K562 (cell line): ENCODE measurements at regions not wholly inside any gene's neighbourhood (a gene's known extent, or its start where the extent isn't known, plus 50 kb on each side); places are given as distances from the start of the nearest gene placed in this dataset.

Source experiments
- BRCA1 ChIP-seq, 2 experiments: fragments of 450-650 bp in 1 of 2; sonication (generic) in 1 of 2; formaldehyde crosslinking in 1 of 2; IDR thresholded peaks; 2 replicates each; pipeline versions ENCODE4 v1.5.0 to v1.6.1; 2017 to 2020; ENCODE audit warnings: mild to moderate bottlenecking in 1 of 2, missing genetic modification reagents in 1 of 2
- FOXM1 ChIP-seq, 2 experiments: fragments of 450-650 bp in 1 of 2; sonication (generic) in 1 of 2; formaldehyde crosslinking in 1 of 2; IDR thresholded peaks; 2 replicates each; pipeline versions ENCODE4 v1.6.1 to v1.9.0; 2017 to 2022; ENCODE audit warnings: low read depth in 2 of 2, mild to moderate bottlenecking in 2 of 2, missing genetic modification reagents in 1 of 2, moderate library complexity in 1 of 2
- HNRNPL ChIP-seq: fragments of 200-400 bp; formaldehyde crosslinking; IDR thresholded peaks from 2 replicates; pipeline ENCODE4 v1.6.1; 2017; ENCODE audit warnings: low read depth, mild to moderate bottlenecking, low read length
- NR1H2 ChIP-seq: sonication (generic); formaldehyde crosslinking; IDR thresholded peaks from 2 replicates; pipeline ENCODE4 v1.4.0; 2020; ENCODE audit warnings: mild to moderate bottlenecking, missing genetic modification reagents
- POLR2A ChIP-seq: fragments of 450-650 bp; conservative IDR thresholded peaks from 2 replicates; pipeline ENCODE4 v1.6.1; 2016
- POLR2AphosphoS5 ChIP-seq: IDR thresholded peaks from 2 replicates; pipeline ENCODE4 v1.6.1; 2011; ENCODE audit warnings: mild to moderate bottlenecking, low read depth, low read length, moderate library complexity; ENCODE audit not compliant: control insufficient read depth, insufficient read depth
- SRF ChIP-seq, 2 experiments: fragments of 250-450, 450-650 bp in 1 of 2; sonication (Bioruptor Pico) in 1 of 2; sonication (generic) in 1 of 2; formaldehyde crosslinking; IDR thresholded peaks; 2 replicates each; pipeline versions ENCODE4 v1.5.0 to v1.5.1; 2020 to 2022; ENCODE audit warnings: mild to moderate bottlenecking in 1 of 2, missing genetic modification reagents in 1 of 2
- TBL1XR1 ChIP-seq, 2 experiments: IDR thresholded peaks; 2 replicates each; pipeline ENCODE4 v1.6.1; 2012; ENCODE audit warnings: improper control_type of control experiment in 2 of 2, low read length in 2 of 2, mild to moderate bottlenecking in 1 of 2
- TF ChIP-seq, protein P1 (sequence below), 3 experiments: IDR thresholded peaks in 2 of 3; conservative IDR thresholded peaks in 1 of 3; 2 replicates each; pipeline ENCODE4 v1.5.1; 2011 to 2012; ENCODE audit warnings: low read length in 3 of 3, mild to moderate bottlenecking in 3 of 3, control low read depth in 2 of 3, improper control_type of control experiment in 1 of 3, inconsistent platforms in 1 of 3, low read depth in 1 of 3, mixed read lengths in 1 of 3, moderate library complexity in 1 of 3; ENCODE audit not compliant: insufficient read depth in 2 of 3
- TF ChIP-seq, protein P2 (sequence below): fragments of 450-650 bp; IDR thresholded peaks from 2 replicates; pipeline ENCODE4 v1.6.1; 2016

DNA sequence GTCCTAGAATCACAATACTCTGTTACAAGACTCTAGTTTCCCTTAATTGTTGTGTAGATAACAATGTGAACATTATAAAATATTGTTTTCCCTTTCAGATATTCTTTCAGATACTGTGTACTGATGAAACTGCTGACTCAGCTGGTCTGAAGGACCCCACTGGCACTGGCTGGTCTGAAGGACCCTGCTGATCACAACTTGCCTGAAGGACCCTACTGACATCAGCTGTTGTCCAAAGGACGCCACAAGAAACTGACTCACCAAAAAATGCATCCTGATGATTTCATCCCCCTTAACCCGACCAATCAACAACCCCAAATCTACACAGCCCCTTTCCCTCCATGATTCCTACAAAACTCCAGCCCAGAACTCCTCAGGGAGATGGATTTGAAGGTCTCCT, 258.8 kb upstream of the GNPDA2 start:
- TF ChIP-seq FOXM1 (IDR thresholded peaks at IDR 0.05; ENCODE audit: low read depth): no peak
- TF ChIP-seq FOXM1 (CRISPR knock-in tag; IDR thresholded peaks at IDR 0.05; ENCODE audit: low read depth): no peak
- TF ChIP-seq POLR2A: no peak
- no peak for TF ChIP-seq NR1H2 (CRISPR knock-in tag)
- TF ChIP-seq HNRNPL: no peak
- TF ChIP-seq, protein P1, sequence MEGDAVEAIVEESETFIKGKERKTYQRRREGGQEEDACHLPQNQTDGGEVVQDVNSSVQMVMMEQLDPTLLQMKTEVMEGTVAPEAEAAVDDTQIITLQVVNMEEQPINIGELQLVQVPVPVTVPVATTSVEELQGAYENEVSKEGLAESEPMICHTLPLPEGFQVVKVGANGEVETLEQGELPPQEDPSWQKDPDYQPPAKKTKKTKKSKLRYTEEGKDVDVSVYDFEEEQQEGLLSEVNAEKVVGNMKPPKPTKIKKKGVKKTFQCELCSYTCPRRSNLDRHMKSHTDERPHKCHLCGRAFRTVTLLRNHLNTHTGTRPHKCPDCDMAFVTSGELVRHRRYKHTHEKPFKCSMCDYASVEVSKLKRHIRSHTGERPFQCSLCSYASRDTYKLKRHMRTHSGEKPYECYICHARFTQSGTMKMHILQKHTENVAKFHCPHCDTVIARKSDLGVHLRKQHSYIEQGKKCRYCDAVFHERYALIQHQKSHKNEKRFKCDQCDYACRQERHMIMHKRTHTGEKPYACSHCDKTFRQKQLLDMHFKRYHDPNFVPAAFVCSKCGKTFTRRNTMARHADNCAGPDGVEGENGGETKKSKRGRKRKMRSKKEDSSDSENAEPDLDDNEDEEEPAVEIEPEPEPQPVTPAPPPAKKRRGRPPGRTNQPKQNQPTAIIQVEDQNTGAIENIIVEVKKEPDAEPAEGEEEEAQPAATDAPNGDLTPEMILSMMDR (IDR thresholded peaks at IDR 0.05 in 2 of 3, conservative IDR thresholded peaks at IDR 0.05 in 1 of 3; ENCODE audit: insufficient read depth in 2 of 3, low read depth in 1 of 3, low read length in 3 of 3): no peak
- no peak for TF ChIP-seq BRCA1 (IDR thresholded peaks at IDR 0.05)
- TF ChIP-seq BRCA1 (CRISPR knock-in tag; IDR thresholded peaks at IDR 0.05): no peak
- no peak for TF ChIP-seq TBL1XR1 (IDR thresholded peaks at IDR 0.05; ENCODE audit: low read length in 2 of 2)
- TF ChIP-seq POLR2AphosphoS5: no peak
- TF ChIP-seq, protein P2, sequence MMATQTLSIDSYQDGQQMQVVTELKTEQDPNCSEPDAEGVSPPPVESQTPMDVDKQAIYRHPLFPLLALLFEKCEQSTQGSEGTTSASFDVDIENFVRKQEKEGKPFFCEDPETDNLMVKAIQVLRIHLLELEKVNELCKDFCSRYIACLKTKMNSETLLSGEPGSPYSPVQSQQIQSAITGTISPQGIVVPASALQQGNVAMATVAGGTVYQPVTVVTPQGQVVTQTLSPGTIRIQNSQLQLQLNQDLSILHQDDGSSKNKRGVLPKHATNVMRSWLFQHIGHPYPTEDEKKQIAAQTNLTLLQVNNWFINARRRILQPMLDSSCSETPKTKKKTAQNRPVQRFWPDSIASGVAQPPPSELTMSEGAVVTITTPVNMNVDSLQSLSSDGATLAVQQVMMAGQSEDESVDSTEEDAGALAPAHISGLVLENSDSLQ: no peak
- no peak for TF ChIP-seq SRF (CRISPR knock-in tag; IDR thresholded peaks at IDR 0.05)
